ENCODE measurements at regions not wholly inside any gene's neighbourhood (a gene's known extent, or its start where the extent isn't known, plus 50 kb on each side); places are given as distances from the start of the nearest gene placed in this dataset.

- CTCF ChIA-PET: interaction anchor here (0.5 to 3.4 kb wide), 19 partner anchors 10 to 1220 kb away, joined by 3 to 31 read pairs (median 4); no protein-coding TSS in a partner anchor
- Histone ChIP-seq H4K20me1 (ENCODE audit: control insufficient read depth, insufficient read depth) (no peaks in the 10 kb centered on the region), H3K4me3 (no peak overlapping the region), H3K4me2 (ENCODE audit: control insufficient read depth, insufficient read depth) (no peak overlapping the region), H3K9ac (ENCODE audit: control insufficient read depth, insufficient read depth, low read length) (no peak overlapping the region), H3K27me3 (replicated peaks in 1 of 2; ENCODE audit: control insufficient read depth in 2 of 2, insufficient read depth in 2 of 2, low read length in 1 of 2) (no peaks in the 10 kb centered on the region), H3K9me3 (replicated peaks; ENCODE audit: control insufficient read depth, insufficient read depth, low read length) (no peaks in the 10 kb centered on the region), H3K79me2 (ENCODE audit: control insufficient read depth, insufficient read depth, low read length) (no peaks in the 10 kb centered on the region), H3K4me1 (ENCODE audit: control insufficient read depth, insufficient read depth, low read length) (no peaks in the 10 kb centered on the region), H3K27ac (ENCODE audit: control insufficient read depth, insufficient read depth) (no peak overlapping the region), H3K36me3 (ENCODE audit: control insufficient read depth in 2 of 2, insufficient read depth in 2 of 2, low read length in 1 of 2) (no peaks in the 10 kb centered on the region), H2AFZ (ENCODE audit: control insufficient read depth, low read depth, low read length) (no peak overlapping the region)
- TF ChIP-seq SMC3 (IDR thresholded peaks at IDR 0.05; ENCODE audit: borderline replicate concordance, low read length): peak; percentile 67; the same call in 1 of the 2 replicates
- no peak for TF ChIP-seq ZNF24 (IDR thresholded peaks at IDR 0.05)
- TF ChIP-seq RAD21 (IDR thresholded peaks at IDR 0.05; ENCODE audit: insufficient read depth, low read depth, low read length): peak; percentile 82
- peak; percentile 58 to 71 (median 68); a peak in 5 of 6 replicates for TF ChIP-seq CTCF (IDR thresholded peaks at IDR 0.05 in 2 of 3, conservative IDR thresholded peaks at IDR 0.05 in 1 of 3; ENCODE audit: control insufficient read depth in 2 of 3, extremely low read depth in 1 of 3, insufficient read depth in 1 of 3, low read depth in 3 of 3, low read length in 3 of 3)
- no TSS peak for BruUV-seq (replicated peaks)
- intact Hi-C loops (cut with micrococcal nuclease; ENCODE audit: unreplicated experiment): loop anchor here (1.0 to 5.0 kb wide), 7 partner anchors 294 to 1219 kb away; partner anchors contain the start of gene SPRY1
- POLR2A ChIA-PET: no interaction called here
- RAD21 ChIA-PET (ENCODE audit: unreplicated experiment): interaction anchor here (0.8 to 2.0 kb wide), 5 partner anchors 23 to 559 kb away, joined by 3 to 5 read pairs (median 3); no protein-coding TSS in a partner anchor
- FAIRE-seq: no peak
- in situ Hi-C loops (cut with MboI): loop anchor here (25.0 kb wide), 1 partner anchor 1009 kb away; no protein-coding TSS in a partner anchor
- peak; percentile 82 for ATAC-seq
- no peak for DNase-seq (ENCODE audit: low read depth, low spot score)
- SMC1A ChIA-PET (ENCODE audit: uncharacterized antibody, unreplicated experiment): interaction anchor here (0.6 to 3.9 kb wide), 11 partner anchors 9 to 558 kb away, joined by 3 to 14 read pairs (median 4); no protein-coding TSS in a partner anchor
- WGBS (ENCODE audit: insufficient coverage, insufficient replicate concordance, low lambda C conversion rate, missing lambda C conversion rate): 45% methylated on average over 3 of the region's 3 CpGs
Observed at GRCh38 chr4:123102897-123103471, 180.6 kb upstream of the NUDT6 start.
